ENCODE measurements at regions not wholly inside any gene's neighbourhood (a gene's known extent, or its start where the extent isn't known, plus 50 kb on each side); places are given as distances from the start of the nearest gene placed in this dataset.

DNA sequence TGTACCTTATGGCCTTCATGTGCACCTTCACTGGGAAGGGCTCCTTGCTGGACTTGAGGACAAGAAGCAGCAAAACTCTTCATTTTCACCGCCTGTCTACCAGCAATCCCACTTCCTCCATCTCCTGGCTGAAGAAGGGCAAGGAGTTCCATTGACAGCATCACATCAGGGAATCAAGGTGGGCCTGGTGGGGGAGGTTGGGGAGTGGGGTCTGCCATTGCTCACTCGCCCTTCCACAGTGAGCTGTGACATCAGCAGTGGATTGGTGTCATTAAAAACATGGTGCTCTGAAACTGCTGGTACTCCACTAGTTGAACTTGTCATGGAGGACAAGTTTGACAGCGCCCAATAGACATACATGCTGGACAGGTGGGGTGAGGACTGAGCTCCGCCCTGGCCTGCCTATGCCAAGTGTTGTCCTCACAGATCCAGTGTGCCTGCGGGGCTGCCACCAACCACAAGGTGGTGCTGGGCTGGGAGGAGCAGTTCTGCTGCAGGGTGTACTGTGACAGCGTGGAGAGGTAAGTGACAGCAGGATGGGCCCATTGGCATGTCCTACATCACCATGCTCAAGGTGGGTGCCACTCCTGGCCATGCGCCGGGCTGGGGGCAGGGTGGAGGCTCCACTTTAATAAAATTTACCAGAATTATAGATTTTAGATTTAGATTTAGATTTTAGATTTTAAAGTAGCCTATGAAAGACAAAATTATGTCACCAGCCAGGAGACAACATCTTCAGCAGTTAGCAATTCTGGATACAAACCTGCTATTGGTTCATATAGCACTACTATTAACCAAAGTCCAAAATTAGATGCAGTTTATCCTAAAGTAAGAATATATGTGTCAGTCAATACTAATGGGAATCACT, 1729.1 kb downstream of the TP53TG3F start:
- TF ChIP-seq, protein P1, sequence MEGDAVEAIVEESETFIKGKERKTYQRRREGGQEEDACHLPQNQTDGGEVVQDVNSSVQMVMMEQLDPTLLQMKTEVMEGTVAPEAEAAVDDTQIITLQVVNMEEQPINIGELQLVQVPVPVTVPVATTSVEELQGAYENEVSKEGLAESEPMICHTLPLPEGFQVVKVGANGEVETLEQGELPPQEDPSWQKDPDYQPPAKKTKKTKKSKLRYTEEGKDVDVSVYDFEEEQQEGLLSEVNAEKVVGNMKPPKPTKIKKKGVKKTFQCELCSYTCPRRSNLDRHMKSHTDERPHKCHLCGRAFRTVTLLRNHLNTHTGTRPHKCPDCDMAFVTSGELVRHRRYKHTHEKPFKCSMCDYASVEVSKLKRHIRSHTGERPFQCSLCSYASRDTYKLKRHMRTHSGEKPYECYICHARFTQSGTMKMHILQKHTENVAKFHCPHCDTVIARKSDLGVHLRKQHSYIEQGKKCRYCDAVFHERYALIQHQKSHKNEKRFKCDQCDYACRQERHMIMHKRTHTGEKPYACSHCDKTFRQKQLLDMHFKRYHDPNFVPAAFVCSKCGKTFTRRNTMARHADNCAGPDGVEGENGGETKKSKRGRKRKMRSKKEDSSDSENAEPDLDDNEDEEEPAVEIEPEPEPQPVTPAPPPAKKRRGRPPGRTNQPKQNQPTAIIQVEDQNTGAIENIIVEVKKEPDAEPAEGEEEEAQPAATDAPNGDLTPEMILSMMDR (optimal IDR thresholded peaks at IDR 0.05 in 1 of 3, IDR thresholded peaks at IDR 0.05 in 1 of 3, conservative IDR thresholded peaks at IDR 0.05 in 1 of 3; ENCODE audit: extremely low read depth in 1 of 3, insufficient read depth in 2 of 3, low read length in 3 of 3), result peak; percentile 54 to 94 (median 79)
- TF ChIP-seq EZH2 (IDR thresholded peaks at IDR 0.05; ENCODE audit: low read length), result no peak

Data from keratinocyte (primary cell).